GM19395 (cell line): ENCODE measurements at regions not wholly inside any gene's neighbourhood (a gene's known extent, or its start where the extent isn't known, plus 50 kb on each side); places are given as distances from the start of the nearest gene placed in this dataset.

ENCODE experiments used
- ATAC-seq: cut with Tn5 transposase; IDR thresholded peaks from one replicate; pipeline ENCODE4 v1.9.1; 2021; ENCODE audit warnings: mild to moderate bottlenecking, moderate library complexity; ENCODE audit not compliant: unreplicated experiment

- ATAC-seq = no peak
Observed at GRCh38 chr6:102398788-102399390, 1005.4 kb downstream of the GRIK2 start.

- no peak for ATAC-seq
Observed at GRCh38 chr6:102390541-102390940, 997.0 kb downstream of the GRIK2 start.

GRCh38 chr6:102389994-102390393, 996.5 kb downstream of the GRIK2 start:
- no peak for ATAC-seq

- ATAC-seq = no peak
Observed at GRCh38 chr6:102387326-102388033, 994.0 kb downstream of the GRIK2 start.

GRCh38 chr6:102381203-102381602, 987.7 kb downstream of the GRIK2 start:
- no peak for ATAC-seq

GRCh38 chr6:102356170-102356569, 962.7 kb downstream of the GRIK2 start:
- no peak for ATAC-seq

GRCh38 chr6:102355578-102355977, 962.1 kb downstream of the GRIK2 start:
- no peak for ATAC-seq

- ATAC-seq = no peak
Observed at GRCh38 chr6:102352552-102352951, 959.0 kb downstream of the GRIK2 start.

- ATAC-seq = no peak
Observed at GRCh38 chr6:102344769-102345168, 951.3 kb downstream of the GRIK2 start.

GRCh38 chr6:102340311-102340710, 946.8 kb downstream of the GRIK2 start:
- ATAC-seq = no peak

- no peak for ATAC-seq
Observed at GRCh38 chr6:102333736-102334135, 940.2 kb downstream of the GRIK2 start.

GRCh38 chr6:102327697-102328225, 934.3 kb downstream of the GRIK2 start:
- ATAC-seq = no peak

GRCh38 chr6:102313699-102314098, 920.2 kb downstream of the GRIK2 start:
- ATAC-seq = no peak

- ATAC-seq = no peak
Observed at GRCh38 chr6:102309700-102310099, 916.2 kb downstream of the GRIK2 start.

GRCh38 chr6:102300350-102300749, 906.8 kb downstream of the GRIK2 start:
- no peak for ATAC-seq

GRCh38 chr6:102298051-102298450, 904.5 kb downstream of the GRIK2 start:
- ATAC-seq = no peak
